ENCODE measurements at regions not wholly inside any gene's neighbourhood (a gene's known extent, or its start where the extent isn't known, plus 50 kb on each side); places are given as distances from the start of the nearest gene placed in this dataset.

GRCh38 chr15:24784506-24784905 is 108.9 kb downstream of the NPAP1 start:
- TF ChIP-seq POLR2A (IDR thresholded peaks at IDR 0.05; ENCODE audit: low read length): no peak
- TF ChIP-seq GATA1 (IDR thresholded peaks at IDR 0.05; ENCODE audit: low read depth, low read length): no peak

All from erythroblast (primary cell).